ENCODE measurements at regions not wholly inside any gene's neighbourhood (a gene's known extent, or its start where the extent isn't known, plus 50 kb on each side); places are given as distances from the start of the nearest gene placed in this dataset.
"Not testable (repeated sequence)": the region's sequence is repeated elsewhere in the genome, so short reads cannot be mapped to it uniquely, and the experiment has no call there.

DNA sequence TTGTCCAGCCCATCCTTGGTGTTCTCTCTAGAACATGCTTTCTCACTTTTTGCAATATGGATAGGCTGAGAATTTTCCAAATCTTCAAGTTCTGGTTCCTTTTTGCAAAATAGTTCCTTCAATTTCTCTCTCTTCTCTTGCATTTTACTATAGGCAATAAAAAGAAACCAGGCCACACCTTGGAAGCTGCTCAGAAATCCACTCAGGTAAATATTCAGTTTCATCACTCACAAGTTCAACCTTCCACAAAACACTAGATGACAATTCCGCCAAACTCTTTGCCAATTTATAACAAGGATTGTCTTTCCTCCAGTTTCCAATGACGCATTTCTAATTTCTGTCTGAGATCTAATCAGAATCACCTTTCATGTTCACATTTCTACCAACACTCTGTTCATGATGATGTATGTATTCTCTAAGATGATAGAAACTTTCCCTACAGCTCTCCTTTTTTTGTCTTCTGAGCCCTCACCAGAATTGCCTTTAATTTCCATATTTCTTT is 204.2 kb upstream of the PIK3R1 start:
- DNase-seq (ENCODE audit: missing footprints) (no peak), ATAC-seq (no peak)
- intact Hi-C loops (cut with DNase I), result no loop called here

DNA sequence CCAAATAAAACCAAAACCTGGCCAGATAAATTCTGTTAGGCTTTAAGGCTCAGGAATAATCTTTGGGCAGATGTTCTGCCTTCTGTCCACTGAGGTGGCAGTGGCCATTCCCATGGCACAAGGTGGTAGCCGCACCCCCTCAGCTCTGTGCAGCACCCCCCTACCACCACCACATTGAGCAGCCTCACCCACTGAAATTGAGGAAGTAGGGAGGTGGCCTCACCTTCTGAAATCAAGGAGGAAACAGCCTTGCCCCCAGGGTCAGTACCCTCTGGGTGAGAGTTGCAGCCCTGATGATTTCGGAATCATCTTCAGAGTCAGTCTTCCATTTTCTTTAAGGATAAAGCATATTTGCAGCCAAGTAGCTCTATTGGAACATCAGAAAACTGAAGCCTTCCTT is 204.8 kb upstream of the PIK3R1 start:
- intact Hi-C loops (cut with DNase I), result no loop called here
- DNase-seq (ENCODE audit: missing footprints) (no peak), ATAC-seq (no peak)

DNA sequence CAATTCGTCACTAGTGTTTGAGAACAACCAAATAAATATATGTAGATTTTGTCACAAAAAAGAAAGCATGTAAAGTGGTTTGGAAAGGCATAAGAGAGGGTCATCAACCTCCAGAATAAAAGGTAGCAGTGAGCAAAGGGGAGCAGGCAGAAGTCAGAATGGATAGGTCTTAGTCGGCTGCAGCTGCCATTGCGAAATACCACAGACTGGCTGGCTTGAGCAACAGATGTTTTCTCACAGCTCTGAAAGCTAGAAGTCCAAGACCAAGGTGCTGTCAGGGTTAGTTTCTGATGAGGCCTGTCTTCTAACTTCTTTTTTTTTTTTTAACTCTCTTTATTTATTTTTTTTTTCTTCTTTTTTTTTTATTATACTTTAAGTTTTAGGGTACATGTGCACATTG is 208.1 kb upstream of the PIK3R1 start:
- intact Hi-C loops (cut with DNase I), result no loop called here
- DNase-seq (ENCODE audit: missing footprints) (peak; percentile 72), ATAC-seq (peak; percentile 86)

- intact Hi-C loops (cut with DNase I), result no loop called here
- ATAC-seq (no peak), DNase-seq (ENCODE audit: missing footprints) (no peak)
These were observed 212.7 kb upstream of the PIK3R1 start for GRCh38 chr5:68002836-68003235.

DNA sequence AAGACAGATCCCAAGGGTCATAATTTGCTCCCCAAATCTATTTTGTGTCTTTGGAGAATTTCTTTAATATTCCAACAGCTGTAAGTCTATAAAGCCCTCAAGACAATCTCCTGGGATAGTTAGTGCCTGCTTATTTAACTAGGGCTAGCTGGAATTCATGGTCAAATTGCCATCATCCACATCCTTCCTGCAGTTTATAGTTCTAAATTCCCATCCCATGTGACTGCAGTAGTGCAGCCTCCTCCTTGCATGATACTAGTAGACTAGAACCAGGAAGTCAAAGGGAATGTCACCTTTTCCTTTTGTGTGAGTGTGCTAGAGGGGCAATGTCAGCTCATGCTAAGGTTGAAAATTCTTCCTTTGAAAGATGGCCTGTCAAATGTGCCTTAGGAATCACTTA is 214.8 kb upstream of the PIK3R1 start:
- no peak for DNase-seq (ENCODE audit: missing footprints)
- no peak for ATAC-seq
- intact Hi-C loops (cut with DNase I), result no loop called here

DNA sequence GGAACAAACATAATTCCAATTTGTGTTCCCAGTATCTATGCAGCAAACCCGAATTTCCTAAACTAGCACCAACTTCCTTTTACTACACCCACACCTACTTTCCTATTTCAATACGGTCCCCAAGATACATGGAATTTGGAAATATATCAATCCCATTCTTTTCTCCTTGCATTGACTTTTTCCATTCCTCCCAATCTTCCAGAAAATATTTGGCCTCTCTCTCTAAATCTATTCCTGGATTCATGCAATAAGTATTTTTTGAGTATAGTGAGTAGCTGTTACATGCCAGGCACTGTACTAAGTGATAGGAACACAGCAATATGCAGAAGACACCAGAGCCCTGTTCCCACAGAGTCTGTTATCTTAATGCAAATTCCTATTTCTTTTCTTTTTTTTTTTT is 216.2 kb upstream of the PIK3R1 start:
- intact Hi-C loops (cut with DNase I), result no loop called here
- no peak for ATAC-seq
- no peak for DNase-seq (ENCODE audit: missing footprints)

GRCh38 chr5:67998709-67999261 is 216.8 kb upstream of the PIK3R1 start:
- ATAC-seq (peak; percentile 91), DNase-seq (ENCODE audit: missing footprints) (peak; percentile 78)
- intact Hi-C loops (cut with DNase I), result no loop called here

GRCh38 chr5:67997892-67998457 is 217.6 kb upstream of the PIK3R1 start:
- ATAC-seq (no peak), DNase-seq (ENCODE audit: missing footprints) (no peak)
- intact Hi-C loops (cut with DNase I), result no loop called here

DNA sequence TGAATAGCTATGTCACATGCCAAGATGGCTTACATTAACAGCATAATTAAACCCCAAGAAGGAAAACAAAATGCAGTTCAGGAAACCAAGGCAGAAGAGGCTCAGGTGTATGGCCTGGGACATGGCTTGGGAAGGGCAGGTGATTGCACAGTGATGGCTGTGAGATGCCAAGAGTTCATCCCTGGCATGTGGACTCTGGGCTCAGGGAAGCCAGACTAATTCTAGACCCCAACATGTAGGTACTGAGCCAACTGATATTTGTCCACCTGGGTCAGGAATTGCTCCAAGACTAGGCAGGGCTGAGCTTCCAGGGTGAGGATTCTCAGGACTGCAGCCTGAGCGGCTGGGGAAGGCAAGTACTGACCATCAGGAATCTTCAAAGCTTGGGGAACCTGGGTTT is 218.4 kb upstream of the PIK3R1 start:
- intact Hi-C loops (cut with DNase I), result no loop called here
- no peak for ATAC-seq

DNA sequence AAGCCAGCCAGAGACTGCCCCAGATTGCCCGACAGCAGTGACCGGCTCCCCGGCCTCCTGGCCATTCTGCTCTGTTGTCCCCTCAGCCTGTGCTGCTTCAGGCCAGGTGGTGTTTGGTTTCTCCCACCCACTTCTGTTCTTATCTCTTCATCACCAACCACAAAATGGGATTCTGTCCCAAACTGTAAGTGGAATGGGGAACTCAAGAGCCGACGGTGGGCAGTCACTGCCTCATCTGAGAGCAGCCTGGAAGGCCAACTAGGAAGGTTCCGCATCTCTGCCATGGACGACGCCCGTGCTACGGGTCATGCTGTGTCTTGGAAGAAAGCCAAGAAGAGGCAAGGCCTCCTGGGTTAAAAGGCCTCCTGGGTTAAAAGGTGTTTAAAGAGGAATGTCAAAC is 219.0 kb upstream of the PIK3R1 start:
- intact Hi-C loops (cut with DNase I), result no loop called here
- no peak for ATAC-seq
- no peak for DNase-seq (ENCODE audit: missing footprints)

More for the DNA sequence above, 218.4 kb upstream of the PIK3R1 start:
- DNase-seq (ENCODE audit: missing footprints), result no peak

DNA sequence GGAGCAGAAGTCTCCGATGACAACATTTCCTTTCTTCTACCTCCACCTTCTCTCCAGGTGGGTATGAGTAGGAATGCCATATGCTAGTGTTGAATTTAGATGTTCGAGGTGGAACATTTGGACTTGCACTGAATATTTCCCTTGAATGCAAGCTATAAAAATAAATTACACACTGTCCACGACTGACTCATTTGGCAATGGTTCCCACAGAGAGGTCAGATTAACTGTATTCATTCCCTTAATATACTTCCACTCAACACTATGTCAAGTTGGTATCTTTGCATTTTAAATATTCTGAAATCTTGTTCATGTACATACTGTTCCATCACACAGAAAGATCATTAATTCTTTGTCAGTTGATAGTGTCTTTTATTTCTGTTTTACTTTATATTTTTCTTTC is 222.6 kb upstream of the PIK3R1 start:
- DNase-seq (ENCODE audit: missing footprints), result no peak
- intact Hi-C loops (cut with DNase I), result no loop called here
- ATAC-seq, result no peak

DNA sequence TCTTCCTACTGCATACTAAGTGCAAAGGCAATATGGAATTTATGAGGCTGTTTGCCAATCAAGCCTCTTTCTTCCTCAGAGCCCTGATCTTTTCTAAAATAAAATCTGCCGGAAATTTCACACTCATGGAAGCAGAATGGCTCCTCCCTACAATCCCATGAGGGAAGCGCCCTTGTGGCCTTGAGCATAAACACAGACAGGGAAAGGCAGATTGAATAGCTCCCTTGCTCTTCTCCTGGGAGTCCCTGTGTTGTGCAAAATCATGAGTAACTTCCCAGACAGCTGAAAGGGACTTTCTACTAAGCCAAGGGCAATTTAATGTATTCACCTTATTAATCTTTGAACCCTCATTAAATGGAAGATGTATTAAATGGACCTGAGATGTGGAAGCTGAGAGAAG is 226.1 kb upstream of the PIK3R1 start:
- intact Hi-C loops (cut with DNase I), result no loop called here
- DNase-seq (ENCODE audit: missing footprints) (no peak), ATAC-seq (peak; percentile 81)

- no peak for ATAC-seq
- no peak for DNase-seq (ENCODE audit: missing footprints)
- intact Hi-C loops (cut with DNase I), result no loop called here
These were observed 228.8 kb upstream of the PIK3R1 start for GRCh38 chr5:67986761-67987160.

DNA sequence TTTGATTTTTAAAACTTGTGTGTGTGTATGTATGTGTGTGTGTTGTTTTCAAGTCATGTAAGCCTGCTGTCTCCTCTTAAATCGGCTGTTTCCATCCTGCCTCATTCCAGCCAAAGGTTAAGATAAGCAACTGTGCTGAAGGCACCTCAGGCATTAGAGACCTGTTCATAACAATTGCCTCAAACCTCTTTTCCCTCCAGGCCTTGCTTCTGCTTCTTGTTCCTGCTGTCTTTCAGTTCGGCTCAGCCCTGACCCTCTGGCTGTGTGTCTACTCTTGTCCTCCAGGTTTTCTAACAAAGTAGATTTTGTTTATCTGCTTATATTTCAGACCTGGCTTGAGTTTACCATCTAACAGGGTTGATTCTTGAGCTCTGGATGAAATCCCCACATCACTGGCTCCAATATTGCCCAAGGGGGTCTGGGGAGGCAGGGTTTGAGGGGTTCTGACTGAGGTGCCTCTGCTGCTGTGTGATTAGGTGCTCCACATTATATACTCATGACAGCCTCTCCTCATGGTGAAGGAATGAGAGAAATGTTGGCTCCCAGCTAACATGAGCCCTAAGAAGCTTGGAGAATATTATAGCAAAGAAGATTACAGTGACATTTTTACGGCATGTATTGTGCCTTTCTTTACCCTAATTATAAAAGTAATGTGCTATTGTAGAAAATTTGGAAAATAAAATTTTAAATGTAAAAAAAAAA is 229.7 kb upstream of the PIK3R1 start:
- intact Hi-C loops (cut with DNase I), result no loop called here
- no peak for DNase-seq (ENCODE audit: missing footprints)
- ATAC-seq, result peak; percentile 53

DNA sequence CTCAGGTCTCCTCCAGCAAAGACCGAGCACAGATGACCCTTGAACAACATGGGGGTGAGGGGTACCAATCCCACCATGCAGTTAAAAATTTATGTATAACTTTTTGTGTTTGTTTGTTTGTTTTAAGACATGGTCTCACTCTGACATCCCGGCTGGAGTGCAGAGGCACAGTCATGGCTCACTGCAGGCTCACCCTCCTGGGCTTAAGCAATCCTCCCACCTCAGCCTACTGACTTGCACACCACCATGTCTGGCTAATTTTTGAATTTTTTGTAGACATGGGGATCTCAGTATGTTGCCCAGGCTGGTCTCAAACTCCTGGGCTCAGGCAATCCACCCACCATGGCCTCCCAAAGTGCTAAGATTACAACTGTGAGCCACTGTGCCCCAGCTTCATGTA is 231.0 kb upstream of the PIK3R1 start:
- DNase-seq (ENCODE audit: missing footprints) (peak; percentile 37), ATAC-seq (no peak)
- intact Hi-C loops (cut with DNase I), result no loop called here

DNA sequence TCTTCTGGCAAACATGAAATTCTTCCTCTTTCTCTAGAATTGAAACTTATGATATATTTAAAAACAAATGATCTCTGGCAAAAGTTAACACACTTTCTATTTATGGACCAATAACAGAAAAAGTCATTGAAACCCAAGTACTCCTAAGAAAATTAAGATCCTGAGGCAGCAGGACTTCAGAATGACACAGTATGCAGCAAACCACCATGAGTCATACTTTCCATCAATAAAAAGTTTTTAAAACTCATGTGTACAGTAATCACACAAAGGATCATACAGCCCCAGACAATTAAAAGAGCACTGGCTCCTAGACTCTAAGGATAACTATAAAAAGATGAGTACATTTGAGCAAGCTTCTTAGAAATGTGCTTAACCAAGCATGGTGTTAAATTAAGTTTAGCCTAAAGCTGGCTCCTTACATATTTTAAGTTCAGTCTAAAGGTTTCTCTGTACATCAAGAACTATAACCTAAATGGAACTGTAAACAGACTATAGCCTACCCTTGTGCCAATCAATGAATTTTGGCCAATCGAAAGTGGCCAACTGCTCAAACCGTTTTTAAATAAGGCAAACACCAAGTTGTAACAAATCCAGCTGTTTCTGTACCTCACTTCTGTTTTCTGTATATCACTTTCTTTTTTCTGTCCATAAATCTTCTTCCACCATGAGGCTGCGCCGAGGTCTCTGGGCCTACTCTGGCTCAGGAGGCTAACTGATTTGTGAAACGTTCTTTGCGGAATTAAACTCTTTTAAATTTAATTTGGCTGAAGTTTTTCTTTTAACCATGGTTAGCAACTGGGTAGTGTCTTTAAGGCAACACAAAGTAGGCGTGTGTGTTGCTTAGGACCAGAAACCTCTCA is 232.1 kb upstream of the PIK3R1 start:
- intact Hi-C loops (cut with DNase I), result no loop called here
- no peak for ATAC-seq
- DNase-seq (ENCODE audit: missing footprints), result no peak

- DNase-seq (ENCODE audit: missing footprints); ATAC-seq; intact Hi-C loops (cut with DNase I): not testable (repeated sequence)
These were observed 233.4 kb upstream of the PIK3R1 start for GRCh38 chr5:67982160-67982559.

- DNase-seq (ENCODE audit: missing footprints), result no peak
- no peak for ATAC-seq
- intact Hi-C loops (cut with DNase I), result loop anchor here (10.0 kb wide), 1 partner anchor 237 kb away; the partner anchor contains the start of gene PIK3R1
These were observed 237.4 kb upstream of the PIK3R1 start for GRCh38 chr5:67978171-67978570.

DNA sequence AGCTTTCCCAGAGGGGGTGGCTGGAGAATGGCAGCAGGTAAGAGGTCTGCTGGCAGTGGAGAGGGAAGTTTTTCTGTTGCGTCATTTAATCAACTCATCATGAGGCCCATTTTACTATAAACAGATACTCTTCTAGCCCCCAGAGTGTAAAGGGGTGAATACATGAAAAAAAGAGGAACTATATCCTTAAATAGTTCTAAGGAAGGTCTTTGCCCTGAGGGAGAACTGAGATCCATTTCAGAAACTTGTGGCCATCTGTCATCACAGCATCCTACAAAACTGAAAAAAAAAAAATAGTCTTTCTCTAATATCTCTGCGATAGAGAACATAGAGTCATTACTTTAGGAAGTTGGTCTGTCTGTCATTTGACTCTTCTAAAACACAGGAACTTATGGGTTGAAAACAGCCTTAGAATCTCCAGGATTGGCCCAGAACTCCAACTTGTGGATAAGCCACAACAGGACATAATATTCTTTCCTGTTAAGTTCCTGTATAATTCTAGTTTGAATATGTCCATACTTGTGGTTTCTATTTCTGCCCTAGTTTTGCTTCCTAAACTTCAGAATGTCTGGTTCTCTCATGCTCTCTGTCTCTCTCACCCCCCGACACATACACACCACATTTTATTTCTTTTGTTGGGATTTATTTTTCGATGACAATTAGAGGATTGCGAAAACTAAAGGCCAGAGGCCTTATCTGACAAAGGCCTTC is 238.5 kb upstream of the PIK3R1 start:
- no peak for DNase-seq (ENCODE audit: missing footprints)
- ATAC-seq, result no peak
- intact Hi-C loops (cut with DNase I), result loop anchor here (10.0 kb wide), 1 partner anchor 238 kb away; the partner anchor contains the start of gene PIK3R1

Measured in Right ventricle myocardium inferior (tissue), 1 donor.